HG03575 (cell line): ENCODE measurements at regions not wholly inside any gene's neighbourhood (a gene's known extent, or its start where the extent isn't known, plus 50 kb on each side); places are given as distances from the start of the nearest gene placed in this dataset.

Experiments used
- ATAC-seq: cut with Tn5 transposase; IDR thresholded peaks from one replicate; pipeline ENCODE4 v1.9.1; 2021; ENCODE audit not compliant: unreplicated experiment, insufficient number of reproducible peaks, low FRiP score; ENCODE audit errors: extremely low read depth

- ATAC-seq, result no peak
Measured at GRCh38 chr14:82362452-82362851, 828.8 kb upstream of the SEL1L start.

- no peak for ATAC-seq
Measured at GRCh38 chr14:82365471-82365870, 831.8 kb upstream of the SEL1L start.

DNA sequence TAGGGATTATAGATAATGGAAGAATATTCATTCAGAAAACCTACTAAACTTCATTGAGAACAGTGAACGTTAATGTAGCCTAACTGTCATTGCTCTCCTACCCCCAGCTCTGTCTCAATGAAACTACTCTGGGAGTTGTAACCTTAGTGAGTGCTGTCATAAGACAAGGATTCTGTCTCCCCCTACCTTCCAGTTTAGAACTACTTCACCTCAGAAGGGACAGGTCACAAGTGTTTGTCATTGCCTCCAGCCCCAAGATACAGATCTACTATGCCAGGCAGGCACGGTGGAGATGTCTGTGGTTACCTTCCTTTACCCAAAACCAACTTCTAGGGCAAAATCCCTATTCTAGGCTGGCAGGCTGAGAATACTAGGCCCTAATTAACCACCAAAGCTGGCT lies 833.1 kb upstream of the SEL1L start:
- no peak for ATAC-seq

DNA sequence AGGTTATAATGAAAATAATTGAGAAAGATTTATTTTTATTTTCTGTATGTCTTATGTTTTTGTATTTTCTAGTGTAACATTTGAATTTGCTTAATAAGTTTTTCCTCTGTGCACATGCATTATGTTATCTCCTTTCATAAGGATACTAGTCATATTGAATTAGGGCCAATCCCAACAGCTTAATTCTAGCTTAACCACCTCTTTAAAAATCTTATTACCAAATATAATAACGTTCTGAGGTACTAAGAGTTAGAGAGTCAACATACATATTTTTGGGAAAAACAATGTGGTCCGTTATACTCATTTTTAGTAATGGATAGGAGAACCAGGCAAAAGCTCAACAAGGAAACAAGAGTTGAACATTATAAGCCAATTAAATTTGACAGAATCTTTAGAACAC lies 845.6 kb upstream of the SEL1L start:
- no peak for ATAC-seq

GRCh38 chr14:82385048-82385447 lies 851.4 kb upstream of the SEL1L start:
- ATAC-seq, result no peak

- ATAC-seq, result no peak
Measured at GRCh38 chr14:82387699-82388098, 854.0 kb upstream of the SEL1L start.

DNA sequence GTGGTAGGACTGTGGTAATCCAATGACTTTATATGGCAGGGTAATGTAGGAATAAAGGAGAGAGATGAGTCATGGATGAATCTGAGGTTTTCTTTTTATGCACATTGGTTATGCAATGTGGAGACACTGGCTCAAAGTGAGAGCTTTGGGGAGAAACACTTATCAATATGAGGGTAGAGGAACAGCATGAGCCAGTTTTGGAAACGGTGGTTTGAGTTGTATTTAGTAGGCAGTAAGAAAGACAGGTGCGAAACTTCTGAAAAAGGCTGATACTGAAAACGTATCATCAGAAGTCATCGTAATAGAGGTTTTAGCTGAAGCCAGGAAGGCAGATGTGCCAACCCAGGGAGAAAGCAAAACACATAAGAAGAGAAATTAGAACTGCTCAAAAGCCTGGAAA lies 854.8 kb upstream of the SEL1L start:
- ATAC-seq, result no peak

DNA sequence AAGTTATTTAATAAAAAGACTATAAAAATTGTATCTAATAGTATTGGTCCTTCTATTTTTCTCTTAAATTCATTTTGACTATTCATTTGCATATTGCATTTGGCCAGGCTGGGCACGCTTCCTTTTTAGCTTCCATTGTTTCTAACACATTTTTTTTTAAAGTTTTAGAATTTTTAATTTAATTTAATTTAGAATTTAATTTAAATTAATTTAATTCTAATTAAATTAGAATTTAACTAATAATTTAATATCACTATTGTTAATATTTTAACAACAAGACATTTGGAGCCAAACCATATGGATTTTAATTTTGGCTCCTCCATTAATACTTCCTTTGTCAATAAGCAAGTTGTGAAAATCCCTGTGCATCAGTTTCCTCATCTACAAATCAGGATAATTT lies 856.9 kb upstream of the SEL1L start:
- no peak for ATAC-seq

DNA sequence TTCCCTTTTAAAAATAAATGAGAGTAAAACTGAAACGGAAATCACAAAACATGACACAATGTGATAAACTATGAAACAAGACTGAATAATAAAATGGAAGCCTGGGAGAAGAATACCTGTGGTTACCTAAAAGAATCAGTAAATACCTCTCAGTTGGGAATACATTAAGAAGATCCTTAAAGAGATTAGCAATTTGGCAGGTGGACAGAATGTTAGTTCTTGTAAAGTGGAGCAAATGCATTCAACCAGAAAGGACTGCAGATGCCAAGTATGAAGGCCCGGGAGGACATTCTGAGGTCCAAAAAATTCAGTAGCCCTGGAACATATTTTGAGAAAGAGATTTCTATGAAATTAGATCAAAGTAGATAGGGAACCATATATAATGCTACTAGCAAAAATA lies 861.3 kb upstream of the SEL1L start:
- no peak for ATAC-seq

DNA sequence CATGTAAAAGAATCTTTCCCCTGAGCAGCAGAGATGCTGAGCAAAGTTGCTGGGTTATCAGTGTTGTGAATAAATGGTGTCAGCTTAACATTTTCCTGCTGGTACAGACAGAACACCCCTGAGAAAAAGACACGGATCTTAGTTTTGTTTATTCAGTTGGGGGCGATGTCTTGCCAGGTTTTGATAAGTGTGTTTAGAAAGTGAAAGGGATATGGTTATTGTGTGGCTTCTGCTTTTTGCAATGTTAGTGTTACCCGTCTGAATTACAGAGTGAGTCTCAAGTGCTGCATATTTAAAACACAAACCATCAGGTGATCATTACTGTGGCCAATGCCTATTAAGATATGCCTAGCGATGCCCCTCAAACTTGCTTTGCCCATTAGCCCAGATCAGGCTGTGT lies 864.6 kb upstream of the SEL1L start:
- ATAC-seq, result no peak

GRCh38 chr14:82403987-82404386 lies 870.3 kb upstream of the SEL1L start:
- ATAC-seq, result no peak

- ATAC-seq, result no peak
Measured at GRCh38 chr14:82410064-82410463, 876.4 kb upstream of the SEL1L start.

- ATAC-seq, result no peak
Measured at GRCh38 chr14:82411298-82411697, 877.6 kb upstream of the SEL1L start.

- no peak for ATAC-seq
Measured at GRCh38 chr14:82412545-82412944, 878.9 kb upstream of the SEL1L start.

- ATAC-seq, result no peak
Measured at GRCh38 chr14:82414853-82415539, 881.3 kb upstream of the SEL1L start.

DNA sequence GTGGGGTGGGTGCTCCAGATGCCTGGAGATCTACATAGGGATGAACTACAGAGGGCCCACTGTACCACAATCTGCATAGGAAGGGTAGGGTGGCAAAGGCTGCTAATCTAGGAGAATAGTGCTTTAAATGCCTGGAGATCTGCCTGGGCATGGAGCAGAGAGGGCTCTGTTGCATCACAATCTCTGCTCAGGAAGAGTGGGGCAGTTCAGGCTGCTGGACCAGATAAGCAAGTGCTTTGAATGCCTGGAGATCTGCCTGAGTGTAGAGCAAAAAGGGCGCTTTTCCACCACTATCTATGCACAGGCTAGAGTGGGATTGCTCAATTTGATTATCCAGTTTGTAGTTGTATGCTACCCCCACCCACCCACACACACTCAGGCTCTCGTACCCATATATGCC lies 886.3 kb upstream of the SEL1L start:
- no peak for ATAC-seq

DNA sequence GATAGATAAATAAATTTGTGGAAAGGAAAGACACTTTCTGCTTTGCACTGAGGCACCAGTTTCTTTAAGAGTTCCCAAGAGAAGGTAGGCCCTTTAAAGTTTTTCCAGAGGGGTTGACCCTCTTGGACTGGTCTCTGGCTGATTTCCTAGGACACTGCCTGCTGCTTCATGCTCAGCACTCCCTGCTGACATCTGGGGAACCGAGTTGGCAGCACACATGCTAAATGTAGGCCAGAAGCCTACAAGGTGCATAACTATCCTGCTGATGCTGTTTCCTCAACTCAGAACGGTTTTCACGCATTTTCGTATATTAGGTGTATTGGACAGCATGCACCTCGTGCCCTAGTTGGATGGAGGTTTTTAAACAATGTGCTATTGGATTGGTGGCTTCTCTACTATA lies 887.2 kb upstream of the SEL1L start:
- no peak for ATAC-seq

GRCh38 chr14:82421286-82421685 lies 887.6 kb upstream of the SEL1L start:
- ATAC-seq, result no peak

- no peak for ATAC-seq
Measured at GRCh38 chr14:82422230-82422629, 888.6 kb upstream of the SEL1L start.

DNA sequence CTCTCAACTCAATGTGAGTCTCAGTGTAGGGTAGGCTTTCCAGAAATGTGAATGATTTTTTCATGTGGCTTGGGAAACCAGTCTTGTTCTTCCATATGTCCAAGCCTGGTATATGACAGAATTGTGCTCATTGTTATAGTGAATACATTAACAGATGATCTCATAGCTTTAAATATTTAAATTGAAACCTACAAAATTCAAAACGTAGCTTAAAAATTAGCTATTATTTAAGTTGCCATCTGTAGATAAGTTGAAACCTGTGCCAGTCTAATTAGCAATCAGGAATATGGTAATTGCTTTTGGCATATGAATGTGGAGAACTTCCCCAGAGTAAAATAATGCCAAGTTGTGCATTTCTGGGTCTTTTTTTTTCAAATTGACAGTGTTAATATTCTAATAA lies 891.6 kb upstream of the SEL1L start:
- ATAC-seq, result no peak

GRCh38 chr14:82431031-82431430 lies 897.4 kb upstream of the SEL1L start:
- no peak for ATAC-seq
